ENCODE measurements at regions not wholly inside any gene's neighbourhood (a gene's known extent, or its start where the extent isn't known, plus 50 kb on each side); places are given as distances from the start of the nearest gene placed in this dataset.
"Not testable (repeated sequence)": the region's sequence is repeated elsewhere in the genome, so short reads cannot be mapped to it uniquely, and the experiment has no call there.

DNA sequence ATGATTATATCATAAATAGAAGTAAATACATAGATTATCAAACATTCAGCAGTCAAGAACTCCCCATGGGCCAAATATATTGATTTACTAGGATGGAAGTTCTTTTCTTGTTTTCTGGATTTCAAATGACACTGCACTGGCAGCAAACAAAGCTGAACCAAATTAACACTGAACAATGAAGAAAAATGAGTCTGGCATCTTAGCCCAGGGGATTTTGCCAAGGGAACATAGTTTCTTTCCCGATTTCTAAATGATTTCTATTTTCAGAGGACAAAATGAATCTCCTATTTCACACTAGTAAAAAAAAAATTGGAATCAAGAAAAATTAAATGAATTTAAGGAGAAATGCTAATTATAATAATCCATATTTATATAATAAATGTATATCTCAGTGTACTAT is 116.9 kb upstream of the FAM174A start:
- TF ChIP-seq, protein P1, sequence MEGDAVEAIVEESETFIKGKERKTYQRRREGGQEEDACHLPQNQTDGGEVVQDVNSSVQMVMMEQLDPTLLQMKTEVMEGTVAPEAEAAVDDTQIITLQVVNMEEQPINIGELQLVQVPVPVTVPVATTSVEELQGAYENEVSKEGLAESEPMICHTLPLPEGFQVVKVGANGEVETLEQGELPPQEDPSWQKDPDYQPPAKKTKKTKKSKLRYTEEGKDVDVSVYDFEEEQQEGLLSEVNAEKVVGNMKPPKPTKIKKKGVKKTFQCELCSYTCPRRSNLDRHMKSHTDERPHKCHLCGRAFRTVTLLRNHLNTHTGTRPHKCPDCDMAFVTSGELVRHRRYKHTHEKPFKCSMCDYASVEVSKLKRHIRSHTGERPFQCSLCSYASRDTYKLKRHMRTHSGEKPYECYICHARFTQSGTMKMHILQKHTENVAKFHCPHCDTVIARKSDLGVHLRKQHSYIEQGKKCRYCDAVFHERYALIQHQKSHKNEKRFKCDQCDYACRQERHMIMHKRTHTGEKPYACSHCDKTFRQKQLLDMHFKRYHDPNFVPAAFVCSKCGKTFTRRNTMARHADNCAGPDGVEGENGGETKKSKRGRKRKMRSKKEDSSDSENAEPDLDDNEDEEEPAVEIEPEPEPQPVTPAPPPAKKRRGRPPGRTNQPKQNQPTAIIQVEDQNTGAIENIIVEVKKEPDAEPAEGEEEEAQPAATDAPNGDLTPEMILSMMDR (IDR thresholded peaks at IDR 0.05): no peak
- no peak overlapping the region for H3K27ac ChIP-seq
- no peaks in the 10 kb centered on the region for H3K4me1 ChIP-seq
- no peak overlapping the region for H3K4me3 ChIP-seq
- H3K9me3 ChIP-seq: no peaks in the 10 kb centered on the region
- H3K27me3 ChIP-seq: no peaks in the 10 kb centered on the region
- intact Hi-C loops (cut with DNase I): no loop called here
- no peak for ATAC-seq
- DNase-seq: no peak
- H3K36me3 ChIP-seq: no peaks in the 10 kb centered on the region

DNA sequence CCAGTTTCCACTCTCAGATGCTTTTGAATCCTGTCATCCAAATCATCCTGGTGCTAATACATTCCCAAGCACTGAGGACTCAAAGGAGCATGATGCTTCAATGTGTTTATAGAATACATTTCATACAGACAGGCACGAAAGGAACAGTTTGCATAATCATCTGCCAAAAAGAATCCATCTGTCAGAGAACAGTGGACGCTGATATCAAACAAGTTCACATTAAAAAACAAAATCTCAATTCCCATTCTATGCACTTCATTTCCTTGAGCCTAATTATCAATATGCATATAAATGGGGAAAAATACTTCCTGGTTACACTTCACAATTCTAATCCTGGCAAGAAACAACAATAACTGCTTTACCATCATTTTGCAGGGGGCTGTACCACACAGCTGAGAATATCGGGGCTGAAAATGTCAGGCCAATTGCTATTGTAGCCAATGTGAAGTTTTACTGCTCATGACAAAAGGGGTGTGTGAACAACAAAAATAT is 125.5 kb upstream of the FAM174A start:
- intact Hi-C loops (cut with DNase I): no loop called here
- H3K4me3 ChIP-seq: no peak overlapping the region
- no peak overlapping the region for H3K27ac ChIP-seq
- DNase-seq (no peak), ATAC-seq (no peak)
- H3K36me3 ChIP-seq: no peaks in the 10 kb centered on the region
- TF ChIP-seq, protein P1 (IDR thresholded peaks at IDR 0.05): no peak
- no peaks in the 10 kb centered on the region for H3K27me3 ChIP-seq
- no peaks in the 10 kb centered on the region for H3K9me3 ChIP-seq
- H3K4me1 ChIP-seq: no peaks in the 10 kb centered on the region

DNA sequence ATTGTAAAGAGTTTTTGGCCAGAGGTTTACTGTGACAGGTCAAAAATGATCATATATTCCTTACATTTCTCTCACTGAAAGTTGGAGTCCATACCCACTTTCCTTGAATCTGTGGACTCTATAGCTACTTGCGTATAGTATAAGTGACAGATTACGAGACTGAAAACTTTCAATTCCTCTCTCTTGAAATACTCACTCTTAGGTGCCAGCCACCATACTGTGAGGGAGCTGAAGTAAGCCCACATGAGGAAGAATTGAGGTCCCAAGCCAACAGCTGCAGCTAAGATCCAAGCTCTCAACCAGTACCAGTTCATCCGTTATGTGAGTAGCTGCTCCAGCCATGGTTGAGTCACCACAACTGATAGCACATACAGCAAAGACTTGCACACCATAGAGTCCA is 128.1 kb upstream of the FAM174A start:
- ATAC-seq (no peak), DNase-seq (no peak)
- H3K9me3 ChIP-seq: no peaks in the 10 kb centered on the region
- intact Hi-C loops (cut with DNase I): no loop called here
- no peaks in the 10 kb centered on the region for H3K4me1 ChIP-seq
- no peaks in the 10 kb centered on the region for H3K27me3 ChIP-seq
- H3K36me3 ChIP-seq: no peaks in the 10 kb centered on the region
- TF ChIP-seq, protein P1 (IDR thresholded peaks at IDR 0.05): no peak
- H3K27ac ChIP-seq: no peak overlapping the region
- no peak overlapping the region for H3K4me3 ChIP-seq

DNA sequence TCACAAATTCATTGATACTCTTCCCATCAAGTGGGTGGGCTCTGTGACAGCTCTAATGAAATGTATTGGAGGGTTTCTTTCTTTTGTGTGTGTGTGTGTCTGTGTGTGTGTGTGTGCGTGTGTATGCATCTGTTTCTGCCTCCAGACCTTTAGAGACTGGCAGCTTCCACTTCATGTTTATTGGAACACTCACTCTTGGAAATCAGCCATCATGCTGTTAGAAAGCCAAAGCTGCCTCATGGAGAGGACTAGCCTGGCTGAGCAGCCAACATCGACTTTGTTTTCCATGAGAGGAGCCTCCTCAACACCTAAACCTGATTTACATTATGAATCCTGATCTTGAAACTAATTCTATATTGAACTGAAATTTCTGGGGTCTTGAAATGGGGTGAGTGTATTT is 128.5 kb upstream of the FAM174A start:
- no peak for ATAC-seq
- H3K27me3 ChIP-seq: no peaks in the 10 kb centered on the region
- H3K9me3 ChIP-seq: no peaks in the 10 kb centered on the region
- no peaks in the 10 kb centered on the region for H3K36me3 ChIP-seq
- no peak overlapping the region for H3K27ac ChIP-seq
- DNase-seq: no peak
- H3K4me1 ChIP-seq: no peaks in the 10 kb centered on the region
- intact Hi-C loops (cut with DNase I): no loop called here
- TF ChIP-seq, protein P1 (IDR thresholded peaks at IDR 0.05): no peak
- no peak overlapping the region for H3K4me3 ChIP-seq

DNA sequence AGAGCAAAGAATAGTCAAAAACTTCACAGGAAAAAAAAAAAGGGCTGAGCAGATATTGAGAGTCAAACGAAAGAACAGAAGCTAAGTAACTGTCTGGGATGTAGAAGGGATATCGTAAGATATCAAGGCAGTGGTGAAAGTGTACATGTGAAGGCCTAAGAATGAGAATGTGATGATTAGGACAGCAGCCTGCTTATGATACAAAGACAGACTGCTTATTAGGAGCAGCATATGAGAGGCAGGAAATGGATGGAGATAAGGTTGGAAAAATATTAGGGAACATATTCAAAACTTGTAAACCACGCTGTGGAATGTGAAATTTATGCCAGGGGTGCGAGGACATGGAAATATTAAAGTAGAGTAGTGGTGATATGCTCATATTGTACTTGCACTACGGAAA is 133.1 kb upstream of the FAM174A start:
- Histone ChIP-seq H3K27ac (no peak overlapping the region), H3K9me3 (no peaks in the 10 kb centered on the region), H3K27me3 (no peaks in the 10 kb centered on the region), H3K4me1 (no peaks in the 10 kb centered on the region), H3K4me3 (no peak overlapping the region), H3K36me3 (no peaks in the 10 kb centered on the region)
- intact Hi-C loops (cut with DNase I): no loop called here
- DNase-seq (no peak), ATAC-seq (peak; percentile 36)
- TF ChIP-seq, protein P1 (IDR thresholded peaks at IDR 0.05): no peak

DNA sequence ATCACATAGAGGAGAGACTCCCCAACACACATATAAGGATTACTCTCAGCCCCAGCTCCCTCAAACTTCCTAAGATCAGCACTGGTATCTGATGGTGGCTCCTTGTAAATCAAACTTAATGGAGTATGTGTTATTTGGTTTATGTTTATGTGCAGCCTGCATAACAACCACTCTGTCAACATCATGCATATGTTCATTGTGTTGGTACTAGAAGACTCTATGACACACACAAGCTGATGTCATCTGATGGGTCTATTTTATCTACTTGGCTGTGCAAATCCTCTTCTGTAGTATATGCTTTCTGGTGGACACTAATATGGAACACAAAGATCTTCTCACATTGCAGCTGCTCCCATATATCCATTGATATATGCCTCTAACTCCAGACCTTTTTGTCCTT is 134.0 kb upstream of the FAM174A start:
- H3K4me3 ChIP-seq: no peak overlapping the region
- no peaks in the 10 kb centered on the region for H3K4me1 ChIP-seq
- ATAC-seq (no peak), DNase-seq (no peak)
- TF ChIP-seq, protein P1 (IDR thresholded peaks at IDR 0.05): no peak
- intact Hi-C loops (cut with DNase I): no loop called here
- no peak overlapping the region for H3K27ac ChIP-seq
- no peaks in the 10 kb centered on the region for H3K9me3 ChIP-seq
- H3K27me3 ChIP-seq: no peaks in the 10 kb centered on the region
- no peaks in the 10 kb centered on the region for H3K36me3 ChIP-seq

DNA sequence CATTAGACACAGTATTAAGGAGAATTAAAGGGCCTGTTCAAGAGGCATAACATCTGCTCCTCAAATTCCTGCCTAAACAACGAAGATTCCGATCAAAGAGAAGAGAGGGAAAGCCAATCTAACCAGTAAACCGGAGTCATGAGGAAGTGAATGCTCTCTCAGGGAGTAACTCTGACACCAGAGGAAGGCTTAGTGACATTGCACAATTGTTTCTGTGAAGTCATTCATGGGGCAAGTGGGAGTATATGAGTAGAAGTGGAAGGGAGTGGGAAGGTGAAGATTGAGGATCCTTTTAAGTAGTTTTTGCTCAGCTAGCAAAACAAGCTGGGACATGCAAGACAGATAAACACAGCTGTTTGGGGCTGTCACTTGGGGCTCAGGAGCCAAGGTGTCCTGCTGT is 136.4 kb upstream of the FAM174A start:
- ATAC-seq: peak; percentile 91
- H3K9me3 ChIP-seq; H3K36me3 ChIP-seq; intact Hi-C loops (cut with DNase I); H3K27me3 ChIP-seq; H3K4me1 ChIP-seq; H3K4me3 ChIP-seq; DNase-seq; H3K27ac ChIP-seq: not testable (repeated sequence)

DNA sequence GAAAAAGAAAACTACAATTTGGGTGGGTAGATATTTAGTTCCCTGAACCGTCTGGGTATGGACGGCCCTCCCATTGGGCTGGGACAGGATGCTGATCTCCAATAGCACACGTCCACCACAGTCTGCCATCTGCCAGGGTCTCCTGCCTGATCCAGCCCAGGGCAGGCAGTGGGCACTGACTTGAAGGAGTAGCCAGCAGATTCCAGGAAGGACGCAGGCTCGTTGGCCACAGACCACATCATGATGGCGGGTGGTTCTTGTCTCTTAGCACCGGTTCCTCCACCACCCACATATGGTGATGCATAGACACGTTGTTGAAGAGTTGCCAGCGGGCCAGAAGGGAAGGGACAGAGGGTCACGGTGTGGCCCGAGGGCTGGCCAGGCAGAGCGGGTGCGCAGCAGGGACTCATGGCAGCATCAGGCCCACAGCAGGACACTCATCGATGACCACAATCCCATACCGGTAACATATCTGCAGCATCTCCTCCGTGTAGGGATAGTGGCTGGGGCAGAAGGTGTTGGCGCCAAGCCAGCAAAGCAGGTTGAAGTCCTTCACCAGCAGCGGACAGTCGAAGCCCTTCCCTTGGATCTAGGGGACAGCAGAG is 155.8 kb upstream of the FAM174A start:
- DNase-seq; H3K27ac ChIP-seq; H3K4me3 ChIP-seq; H3K27me3 ChIP-seq; H3K9me3 ChIP-seq; H3K4me1 ChIP-seq; intact Hi-C loops (cut with DNase I); H3K36me3 ChIP-seq: not testable (repeated sequence)
- peak; percentile 42 for ATAC-seq
